Mesenchymal stem cell (in vitro differentiated cells and primary cell): ENCODE measurements at regions not wholly inside any gene's neighbourhood (a gene's known extent, or its start where the extent isn't known, plus 50 kb on each side); places are given as distances from the start of the nearest gene placed in this dataset.

Experiments
- DNase-seq: peaks from one replicate; pipeline ENCODE4 v3.0.0-alpha.2; 2013
- H2AFZ ChIP-seq: one replicate; pipeline ENCODE4 v1.6.1; 2013; ENCODE audit warnings: low read depth, mild to moderate bottlenecking, control low read depth, inconsistent platforms, low read length, moderate library complexity
- H2AK5ac ChIP-seq: 2 replicates; pipeline ENCODE4 v1.6.1; 2013; ENCODE audit warnings: low read length, moderate library complexity, mild to moderate bottlenecking, inconsistent platforms; ENCODE audit not compliant: severe bottlenecking
- H2BK120ac ChIP-seq: one replicate; pipeline ENCODE4 v1.6.1; 2013; ENCODE audit warnings: low read depth, mild to moderate bottlenecking, inconsistent platforms, low read length, moderate library complexity
- H2BK12ac ChIP-seq, 2 experiments: one replicate each; pipeline ENCODE4 v1.6.1; 2013; ENCODE audit warnings: inconsistent platforms in 2 of 2, low read length in 2 of 2, mild to moderate bottlenecking in 2 of 2, moderate library complexity in 2 of 2, control low read depth in 1 of 2
- H2BK15ac ChIP-seq: one replicate; pipeline ENCODE4 v1.6.1; 2013; ENCODE audit warnings: mild to moderate bottlenecking, low read depth, inconsistent platforms; ENCODE audit not compliant: poor library complexity, severe bottlenecking
- H2BK5ac ChIP-seq: 2 replicates; pipeline ENCODE4 v1.6.1; 2013; ENCODE audit warnings: low read depth, mild to moderate bottlenecking, low read length, control low read depth, inconsistent platforms; ENCODE audit not compliant: poor library complexity, severe bottlenecking
- H3K14ac ChIP-seq, 2 experiments: one replicate each; pipeline ENCODE4 v1.6.1; 2013; ENCODE audit warnings: inconsistent platforms in 2 of 2, low read length in 2 of 2, control low read depth in 1 of 2, mild to moderate bottlenecking in 1 of 2, moderate library complexity in 1 of 2
- H3K18ac ChIP-seq, 2 experiments: one replicate each; pipeline ENCODE4 v1.6.1; 2013; ENCODE audit warnings: inconsistent platforms in 2 of 2, low read length in 2 of 2, control low read depth in 1 of 2, low read depth in 1 of 2, mild to moderate bottlenecking in 1 of 2
- H3K23ac ChIP-seq, 2 experiments: one replicate each; pipeline ENCODE4 v1.6.1; 2013; ENCODE audit warnings: inconsistent platforms in 2 of 2, low read length in 2 of 2, mild to moderate bottlenecking in 2 of 2, moderate library complexity in 2 of 2, control low read depth in 1 of 2
- H3K27ac ChIP-seq: 2 replicates; pipeline ENCODE4 v1.5.1; 2013; ENCODE audit warnings: mild to moderate bottlenecking, moderate library complexity, low read length, control low read depth, inconsistent platforms; ENCODE audit not compliant: poor library complexity, severe bottlenecking
- H3K27me3 ChIP-seq, 2 experiments: 2 replicates each; pipeline versions ENCODE4 v1.6.1 to v1.7.0; 2013; ENCODE audit warnings: low read length in 2 of 2, mild to moderate bottlenecking in 2 of 2, moderate library complexity in 2 of 2, control low read depth in 1 of 2, inconsistent platforms in 1 of 2; ENCODE audit not compliant: control insufficient read depth in 1 of 2, insufficient read depth in 1 of 2
- H3K36me3 ChIP-seq, 2 experiments: 2 replicates each; pipeline versions ENCODE4 v1.6.1 to v1.7.0; 2013; ENCODE audit warnings: low read length in 2 of 2, control low read depth in 1 of 2, inconsistent platforms in 1 of 2, low read depth in 1 of 2, mild to moderate bottlenecking in 1 of 2; ENCODE audit not compliant: insufficient read depth in 2 of 2, control insufficient read depth in 1 of 2
- H3K4ac ChIP-seq, 2 experiments: one replicate each; pipeline ENCODE4 v1.6.1; 2013; ENCODE audit warnings: inconsistent platforms in 2 of 2, low read length in 2 of 2, mild to moderate bottlenecking in 2 of 2, moderate library complexity in 2 of 2, control low read depth in 1 of 2, low read depth in 1 of 2
- H3K4me1 ChIP-seq: 2 replicates; pipeline ENCODE4 v1.6.1; 2013; ENCODE audit warnings: low read depth, low read length, control low read depth; ENCODE audit not compliant: control insufficient read depth, insufficient read depth
- H3K4me2 ChIP-seq: 2 replicates; pipeline ENCODE4 v1.6.1; 2013; ENCODE audit warnings: low read length, mild to moderate bottlenecking, inconsistent platforms; ENCODE audit not compliant: poor library complexity, severe bottlenecking
- H3K4me3 ChIP-seq, 2 experiments: 2 replicates each; pipeline versions ENCODE4 v1.5.1 to v1.7.0; 2013; ENCODE audit warnings: low read length in 2 of 2, mild to moderate bottlenecking in 2 of 2, control low read depth in 1 of 2, low read depth in 1 of 2; ENCODE audit not compliant: insufficient read depth in 1 of 2
- H3K79me1 ChIP-seq: replicated peaks from 2 replicates; pipeline ENCODE4 v1.6.1; 2013; ENCODE audit warnings: mild to moderate bottlenecking, control low read depth, low read length, inconsistent platforms; ENCODE audit not compliant: poor library complexity, severe bottlenecking
- H3K9ac ChIP-seq: 2 replicates; pipeline ENCODE4 v1.7.0; 2013; ENCODE audit warnings: mild to moderate bottlenecking, low read length, moderate library complexity
- H3K9me3 ChIP-seq: 2 replicates; pipeline ENCODE4 v1.7.0; 2013; ENCODE audit warnings: mild to moderate bottlenecking, low read length; ENCODE audit not compliant: control insufficient read depth
- H4K8ac ChIP-seq: one replicate; pipeline ENCODE4 v1.6.1; 2013; ENCODE audit warnings: inconsistent platforms, mild to moderate bottlenecking, low read length, moderate library complexity
- H4K91ac ChIP-seq: one replicate; pipeline ENCODE4 v1.6.1; 2013; ENCODE audit warnings: mild to moderate bottlenecking, low read length, inconsistent platforms
- WGBS: methylation state at CpG from one replicate; pipeline ENCODE4 v1.1.7; 2013; ENCODE audit warnings: mixed read lengths; 5-methylcytosine and 5-hydroxymethylcytosine counted together

DNA sequence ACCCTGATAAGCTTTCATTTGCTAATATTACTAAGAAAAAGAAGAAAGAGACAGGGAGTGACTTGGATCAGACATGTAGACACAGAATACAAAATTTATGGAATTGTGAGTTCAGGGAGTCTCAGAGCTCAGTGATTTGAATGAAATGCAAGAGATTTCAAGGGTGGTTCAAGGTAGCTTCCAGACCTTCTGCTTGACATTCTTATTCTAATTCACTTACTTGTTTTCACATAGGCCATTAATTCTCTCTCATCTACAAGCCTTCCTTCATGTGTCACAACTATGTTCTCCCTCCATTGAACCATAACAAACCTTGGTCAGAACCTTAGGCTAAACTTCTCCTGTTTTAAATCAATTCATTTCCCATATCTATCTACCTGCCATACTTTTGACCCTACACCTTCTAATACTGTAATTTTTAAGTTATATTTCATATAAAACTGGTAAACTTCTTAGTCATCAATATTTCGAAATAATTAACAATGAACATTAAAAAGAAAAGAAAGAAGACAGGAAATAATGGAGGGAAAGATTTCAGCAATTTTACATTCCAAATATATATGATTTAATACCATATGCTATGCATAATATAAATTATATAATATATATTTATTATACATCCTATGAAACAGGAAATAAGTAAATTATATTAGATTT, 139.2 kb upstream of the PDE1A start:
- Histone ChIP-seq H3K9ac (no peak overlapping the region), H4K8ac (no peak overlapping the region), H3K79me1 (no peaks in the 10 kb centered on the region), H3K18ac (no peak overlapping the region), H2BK12ac (no peak overlapping the region), H3K4me3 (no peak overlapping the region), H4K91ac (no peak overlapping the region), H2AFZ (no peak overlapping the region), H3K36me3 (no peaks in the 10 kb centered on the region), H3K23ac (no peak overlapping the region), H3K4ac (no peak overlapping the region), H2BK5ac (no peak overlapping the region), H3K4me1 (no peaks in the 10 kb centered on the region), H2BK15ac (no peak overlapping the region), H3K14ac (no peak overlapping the region), H2AK5ac (no peak overlapping the region), H3K4me2 (no peak overlapping the region), H3K27me3 (no peaks in the 10 kb centered on the region), H3K27ac (no peak overlapping the region), H3K9me3 (no peaks in the 10 kb centered on the region), H2BK120ac (no peak overlapping the region)
- no peak for DNase-seq
- WGBS = no CpG with 5 or more reads among the region's 1 CpG

- Histone ChIP-seq H3K36me3 (no peaks in the 10 kb centered on the region), H2AK5ac (no peak overlapping the region), H3K4ac (no peak overlapping the region), H2BK120ac (no peak overlapping the region), H3K4me3 (no peak overlapping the region), H2BK5ac (no peak overlapping the region), H3K27ac (no peak overlapping the region), H3K79me1 (no peaks in the 10 kb centered on the region), H4K8ac (no peak overlapping the region), H2BK12ac (no peak overlapping the region), H3K4me2 (no peak overlapping the region), H3K14ac (no peak overlapping the region), H3K4me1 (no peaks in the 10 kb centered on the region), H3K9ac (no peak overlapping the region), H3K9me3 (no peaks in the 10 kb centered on the region), H3K27me3 (no peaks in the 10 kb centered on the region), H2AFZ (no peak overlapping the region), H3K23ac (no peak overlapping the region), H3K18ac (no peak overlapping the region), H4K91ac (no peak overlapping the region), H2BK15ac (no peak overlapping the region)
- no peak for DNase-seq
- WGBS = 95% methylated on average over 2 of the region's 4 CpGs
Measured at GRCh38 chr2:182573553-182573952, 142.5 kb upstream of the DNAJC10 start.

- no peak overlapping the region for H3K9ac ChIP-seq
- no peak overlapping the region for H2BK5ac ChIP-seq
- WGBS = 96% methylated on average over 6 of the region's 6 CpGs
- H3K4ac ChIP-seq = no peak overlapping the region
- no peak overlapping the region for H4K8ac ChIP-seq
- no peak overlapping the region for H2BK120ac ChIP-seq
- no peak for DNase-seq
- no peak overlapping the region for H3K4me2 ChIP-seq
- H3K36me3 ChIP-seq = no peaks in the 10 kb centered on the region
- H2AFZ ChIP-seq = no peak overlapping the region
- no peak overlapping the region for H3K23ac ChIP-seq
- no peaks in the 10 kb centered on the region for H3K27me3 ChIP-seq
- no peak overlapping the region for H2BK12ac ChIP-seq
- no peaks in the 10 kb centered on the region for H3K79me1 ChIP-seq
- no peak overlapping the region for H3K14ac ChIP-seq
- no peak overlapping the region for H2AK5ac ChIP-seq
- H3K4me3 ChIP-seq = no peak overlapping the region
- H3K9me3 ChIP-seq = no peaks in the 10 kb centered on the region
- no peak overlapping the region for H4K91ac ChIP-seq
- H3K18ac ChIP-seq = no peak overlapping the region
- H3K4me1 ChIP-seq = no peaks in the 10 kb centered on the region
- H2BK15ac ChIP-seq = no peak overlapping the region
- no peak overlapping the region for H3K27ac ChIP-seq
Measured at GRCh38 chr2:182577816-182578215, 138.2 kb upstream of the DNAJC10 start.

DNA sequence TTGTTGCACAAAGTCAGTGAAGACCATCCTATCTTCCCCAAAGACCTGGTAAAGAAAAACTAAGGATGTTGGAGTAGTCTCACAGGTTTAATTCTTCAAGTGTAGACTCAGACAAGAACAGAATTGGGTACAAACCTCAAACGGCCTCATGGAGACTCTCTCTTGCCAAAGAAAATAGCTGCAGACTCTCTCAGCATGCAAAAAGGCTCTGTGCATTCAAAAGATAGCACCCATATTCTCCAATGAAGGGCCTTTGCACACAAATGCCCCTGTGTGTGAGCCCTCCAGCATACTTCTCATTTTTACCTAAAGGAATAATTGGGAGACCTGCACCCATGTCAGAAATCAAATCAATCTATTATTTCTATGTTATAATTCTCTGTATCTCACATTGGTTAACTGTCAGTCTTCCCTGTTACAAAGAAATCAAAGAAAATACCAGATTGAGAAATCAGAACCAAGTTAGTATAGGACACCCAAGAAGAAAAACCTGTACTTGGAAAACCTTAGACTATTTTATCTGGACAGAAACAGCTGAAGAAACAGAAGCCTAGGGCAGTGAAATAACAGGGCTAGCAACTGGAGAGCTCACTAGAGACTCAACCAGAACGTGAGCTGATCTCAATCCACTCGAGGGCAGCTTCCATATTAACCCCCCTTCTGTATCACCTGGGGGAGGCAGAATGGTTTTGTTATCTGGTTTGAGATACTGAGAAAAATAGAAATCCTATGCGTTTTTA, 134.7 kb upstream of the DNAJC10 start:
- no peak overlapping the region for H3K9ac ChIP-seq
- H3K4me1 ChIP-seq = no peaks in the 10 kb centered on the region
- H2BK5ac ChIP-seq = no peak overlapping the region
- H3K27ac ChIP-seq = no peak overlapping the region
- WGBS = 93% methylated on average over 1 of the region's 4 CpGs
- no peaks in the 10 kb centered on the region for H3K36me3 ChIP-seq
- no peak for DNase-seq
- H3K9me3 ChIP-seq = no peaks in the 10 kb centered on the region
- no peak overlapping the region for H2AFZ ChIP-seq
- H2BK12ac ChIP-seq = no peak overlapping the region
- no peak overlapping the region for H3K23ac ChIP-seq
- no peak overlapping the region for H2BK120ac ChIP-seq
- no peak overlapping the region for H4K91ac ChIP-seq
- no peaks in the 10 kb centered on the region for H3K27me3 ChIP-seq
- no peak overlapping the region for H3K4me3 ChIP-seq
- no peak overlapping the region for H3K18ac ChIP-seq
- no peak overlapping the region for H3K14ac ChIP-seq
- H2AK5ac ChIP-seq = no peak overlapping the region
- H3K4me2 ChIP-seq = no peak overlapping the region
- H4K8ac ChIP-seq = no peak overlapping the region
- H2BK15ac ChIP-seq = no peak overlapping the region
- no peak overlapping the region for H3K4ac ChIP-seq
- no peaks in the 10 kb centered on the region for H3K79me1 ChIP-seq
